Breast epithelium (tissue), 3 donors: ENCODE measurements at regions not wholly inside any gene's neighbourhood (a gene's known extent, or its start where the extent isn't known, plus 50 kb on each side); places are given as distances from the start of the nearest gene placed in this dataset.

Source experiments
- CTCF ChIP-seq, 3 donors: fragments of 450-650 bp; IDR thresholded peaks; one replicate each; pipeline ENCODE4 v1.5.1; 2016 to 2017; ENCODE audit warnings: antibody characterized with exemption in 3 of 3, mild to moderate bottlenecking in 3 of 3, moderate library complexity in 3 of 3
- POLR2A ChIP-seq: fragments of 450-650 bp; IDR thresholded peaks from one replicate; pipeline ENCODE4 v1.6.1; 2016; ENCODE audit warnings: antibody characterized with exemption, mild to moderate bottlenecking, moderate library complexity
- POLR2AphosphoS5 ChIP-seq, 3 donors: sonication (generic); formaldehyde crosslinking; IDR thresholded peaks; one replicate each; pipeline ENCODE4 v1.6.1; 2017; ENCODE audit warnings: antibody characterized with exemption in 3 of 3

GRCh38 chr4:18961879-18962278 lies 940.3 kb upstream of the LCORL start:
- TF ChIP-seq CTCF (IDR thresholded peaks at IDR 0.05) (no peak), POLR2AphosphoS5 (IDR thresholded peaks at IDR 0.05) (no peak), POLR2A (no peak)
